DMS53 treated with DMSO at 0.1 percent for 48 hours (cell line): ENCODE measurements at regions not wholly inside any gene's neighbourhood (a gene's known extent, or its start where the extent isn't known, plus 50 kb on each side); places are given as distances from the start of the nearest gene placed in this dataset.
"Not testable (repeated sequence)": the region's sequence is repeated elsewhere in the genome, so short reads cannot be mapped to it uniquely, and the experiment has no call there.

Experiments
- DNase-seq: peaks from one replicate; lab custom pipeline; 2025; ENCODE audit not compliant: unreplicated experiment; lab: John Stamatoyannopoulos, UW

GRCh38 chrX:23061116-23061515, 61.4 kb downstream of the DDX53 start:
- no peak for DNase-seq

DNA sequence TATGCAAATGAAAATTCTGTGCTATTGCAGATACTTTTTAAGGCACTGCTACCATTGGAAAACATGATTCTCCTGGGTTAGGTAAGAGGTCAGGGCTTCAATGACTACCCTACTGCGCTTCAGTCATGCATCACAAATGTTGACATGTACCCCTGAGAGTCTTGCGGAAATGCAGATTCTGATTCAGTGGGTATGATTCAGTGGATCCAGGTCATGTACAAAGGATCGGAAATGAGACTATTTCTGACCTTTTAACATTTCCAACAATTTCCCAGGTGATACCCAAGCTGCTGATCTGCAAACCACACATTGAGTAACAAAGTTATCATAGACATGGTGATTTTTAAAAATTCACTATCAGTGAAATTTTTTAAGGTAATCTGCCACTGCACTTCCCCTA, 62.6 kb downstream of the DDX53 start:
- DNase-seq: no peak

GRCh38 chrX:23066588-23067281, 67.0 kb downstream of the DDX53 start:
- no peak for DNase-seq

DNA sequence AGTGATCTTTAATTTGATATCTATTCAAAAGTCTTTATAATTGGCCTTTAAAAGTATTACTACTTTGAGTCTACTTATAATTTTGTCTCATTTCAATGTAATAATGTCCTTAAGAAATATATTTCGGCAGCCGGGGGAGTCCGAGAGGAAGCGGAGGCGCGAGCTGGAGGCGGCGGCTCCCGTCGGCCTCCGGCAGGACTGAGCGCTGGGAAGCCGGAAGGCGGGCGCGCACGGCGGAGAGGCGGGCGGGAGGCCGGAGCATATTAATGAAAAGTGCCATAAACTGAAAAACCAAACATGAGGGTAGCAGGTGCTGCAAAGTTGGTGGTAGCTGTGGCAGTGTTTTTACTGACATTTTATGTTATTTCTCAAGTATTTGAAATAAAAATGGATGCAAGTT, 75.7 kb downstream of the DDX53 start:
- not testable (repeated sequence) for DNase-seq

GRCh38 chrX:23079347-23079746, 79.6 kb downstream of the DDX53 start:
- no peak for DNase-seq

- no peak for DNase-seq
Observed at GRCh38 chrX:23100826-23101225, 101.1 kb downstream of the DDX53 start.

- DNase-seq: no peak
Observed at GRCh38 chrX:23103546-23103945, 103.8 kb downstream of the DDX53 start.

- no peak for DNase-seq
Observed at GRCh38 chrX:23114241-23114640, 114.5 kb downstream of the DDX53 start.

DNA sequence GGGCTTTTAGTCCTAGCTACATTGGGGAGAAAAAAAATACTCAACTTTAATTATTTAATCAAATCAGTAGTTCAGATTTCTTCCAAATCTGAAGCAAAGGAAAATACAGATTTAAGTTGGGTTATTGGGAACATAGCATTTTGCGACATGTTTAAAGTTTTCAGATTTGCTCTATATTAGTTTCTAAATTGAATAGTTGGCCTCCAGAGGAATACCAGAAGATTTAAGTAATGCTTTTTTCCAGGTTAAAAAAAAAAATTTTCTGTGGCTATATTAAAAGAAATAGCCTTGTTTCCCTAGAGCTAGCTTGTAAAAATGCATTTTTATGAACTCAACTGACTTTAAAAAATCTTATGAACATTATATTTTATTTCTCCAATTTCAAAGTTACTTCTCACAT, 115.9 kb downstream of the DDX53 start:
- no peak for DNase-seq

- no peak for DNase-seq
Observed at GRCh38 chrX:23118163-23118562, 118.4 kb downstream of the DDX53 start.

- no peak for DNase-seq
Observed at GRCh38 chrX:23118890-23119527, 119.2 kb downstream of the DDX53 start.

DNA sequence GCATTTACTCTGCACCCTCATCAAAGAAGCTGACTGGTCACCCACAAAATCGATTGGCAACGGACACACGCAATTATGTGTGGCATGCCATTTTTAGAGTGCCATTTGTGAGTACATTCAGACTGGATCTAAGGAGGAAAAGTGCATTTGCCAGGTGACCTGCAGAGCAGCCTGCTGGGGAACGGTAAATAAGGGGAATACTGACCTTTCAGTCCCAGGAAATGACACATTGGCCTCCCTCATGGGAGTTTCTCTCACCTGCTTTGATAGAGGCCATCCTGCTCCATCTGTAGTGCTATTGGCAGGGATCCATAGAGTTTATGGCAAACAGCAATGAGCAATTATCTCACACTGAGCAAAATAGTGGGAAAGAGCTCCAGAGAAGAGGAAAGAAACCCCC, 127.8 kb downstream of the DDX53 start:
- DNase-seq: peak; percentile 5

DNA sequence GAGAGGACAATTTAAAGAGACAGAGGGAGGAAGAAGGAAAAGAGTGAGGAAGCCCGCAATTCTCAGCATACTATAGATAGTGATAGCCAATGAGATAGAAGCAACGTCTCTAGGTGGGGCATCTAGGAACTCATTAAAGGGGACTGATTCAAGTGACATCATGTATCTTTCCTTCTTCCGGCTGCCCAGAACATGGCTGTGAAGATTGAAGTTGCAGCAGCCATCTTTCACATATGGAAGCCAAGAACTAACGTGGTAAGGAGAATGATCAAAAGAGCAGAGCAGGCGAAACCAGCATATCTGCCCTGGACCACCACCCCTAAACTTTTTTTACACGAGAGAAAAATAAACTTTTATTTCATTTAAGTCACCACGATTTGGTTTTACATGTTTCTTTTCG, 133.8 kb downstream of the DDX53 start:
- no peak for DNase-seq

DNA sequence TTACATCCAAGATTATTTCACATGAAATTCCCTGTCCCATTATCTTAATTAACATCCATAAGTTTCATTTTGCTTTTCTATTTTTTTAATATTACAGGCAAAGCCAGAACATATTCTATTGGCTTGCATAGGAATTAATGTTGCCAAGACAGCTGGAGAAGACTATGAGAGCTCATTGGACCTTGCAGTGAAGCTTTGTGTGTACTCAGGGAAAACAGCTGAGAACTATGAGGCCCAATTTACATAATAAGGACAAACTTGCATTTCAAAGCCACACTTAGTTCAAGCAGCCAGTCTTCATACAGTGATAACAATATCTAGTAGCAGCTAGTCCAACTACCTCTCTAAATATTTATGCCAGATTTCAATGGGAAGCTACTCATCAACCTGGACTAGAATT, 134.4 kb downstream of the DDX53 start:
- no peak for DNase-seq

DNA sequence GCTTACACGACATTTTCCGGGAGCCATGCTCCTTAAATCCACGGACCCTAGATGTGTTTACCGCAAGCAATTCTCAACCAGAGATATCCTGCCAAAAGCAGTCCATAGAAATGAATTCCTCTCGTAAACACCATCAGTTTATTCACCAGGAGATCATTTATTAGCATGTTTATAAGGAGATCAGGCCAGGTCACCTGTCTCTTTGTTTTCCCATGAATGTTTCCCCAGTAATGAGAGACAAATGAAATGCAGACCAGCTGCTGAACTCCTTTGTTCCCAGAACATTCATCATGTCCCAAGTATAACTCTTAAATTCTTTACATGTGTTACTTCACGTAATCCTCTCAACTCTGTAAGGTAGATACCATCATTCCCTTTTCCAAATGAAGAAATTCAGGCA, 137.1 kb downstream of the DDX53 start:
- no peak for DNase-seq

DNA sequence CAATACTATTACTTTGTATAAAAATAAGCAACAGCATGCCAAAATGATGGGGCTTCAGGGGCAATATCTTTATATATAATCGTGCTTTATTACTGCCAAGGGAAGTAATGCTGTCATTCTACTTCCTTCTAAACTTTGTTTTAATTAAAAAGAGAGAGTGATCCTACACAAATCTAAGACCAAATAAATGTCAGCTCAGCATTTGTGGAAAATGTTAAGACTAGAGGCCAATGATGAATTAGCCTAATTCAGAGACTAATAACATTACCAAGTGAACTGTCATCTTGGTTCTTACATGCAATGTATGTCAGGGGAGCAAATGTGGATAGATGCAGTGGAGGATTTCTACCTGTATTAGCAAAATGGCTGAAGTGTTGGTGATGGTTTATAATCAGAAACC, 166.4 kb upstream of the PTCHD1 start:
- DNase-seq: no peak

DNA sequence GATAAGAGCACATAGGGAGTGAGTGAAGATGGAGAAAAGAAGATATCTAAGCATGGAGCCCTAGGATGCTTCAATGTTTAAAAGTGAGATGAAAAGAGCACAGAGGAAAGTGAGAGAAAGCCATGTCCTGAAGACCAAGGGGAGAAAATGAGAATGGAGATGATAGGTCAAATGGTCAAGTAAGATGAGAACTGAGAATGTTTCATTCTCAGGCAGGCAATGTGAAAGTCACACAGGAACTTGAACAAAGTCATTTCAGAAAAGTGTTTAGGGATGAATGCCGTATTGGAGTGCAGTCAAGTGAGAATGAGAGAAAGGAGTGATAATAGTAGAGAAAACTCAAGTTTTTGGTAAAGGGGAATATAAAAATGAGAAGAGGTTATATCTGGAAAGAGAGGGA, 148.7 kb upstream of the PTCHD1 start:
- DNase-seq: no peak

DNA sequence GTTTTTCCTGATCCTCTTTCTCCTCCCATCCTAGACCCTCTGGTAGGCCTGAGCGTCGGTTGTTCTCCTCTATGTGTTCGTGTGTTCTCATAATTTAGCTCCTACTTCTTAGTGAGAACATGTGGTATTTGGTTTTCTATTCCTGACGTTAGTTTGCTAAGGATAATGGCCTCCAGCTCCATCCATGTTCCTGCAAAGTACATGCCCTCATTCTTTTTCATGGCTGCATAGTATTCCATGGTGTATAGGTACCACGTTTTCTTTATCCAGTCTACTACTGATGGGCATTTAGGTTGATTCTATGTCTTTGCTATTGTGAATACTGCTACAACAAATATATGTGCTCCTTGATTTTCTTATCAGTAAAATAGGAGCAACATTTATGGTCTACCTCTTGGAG, 146.8 kb upstream of the PTCHD1 start:
- no peak for DNase-seq

DNA sequence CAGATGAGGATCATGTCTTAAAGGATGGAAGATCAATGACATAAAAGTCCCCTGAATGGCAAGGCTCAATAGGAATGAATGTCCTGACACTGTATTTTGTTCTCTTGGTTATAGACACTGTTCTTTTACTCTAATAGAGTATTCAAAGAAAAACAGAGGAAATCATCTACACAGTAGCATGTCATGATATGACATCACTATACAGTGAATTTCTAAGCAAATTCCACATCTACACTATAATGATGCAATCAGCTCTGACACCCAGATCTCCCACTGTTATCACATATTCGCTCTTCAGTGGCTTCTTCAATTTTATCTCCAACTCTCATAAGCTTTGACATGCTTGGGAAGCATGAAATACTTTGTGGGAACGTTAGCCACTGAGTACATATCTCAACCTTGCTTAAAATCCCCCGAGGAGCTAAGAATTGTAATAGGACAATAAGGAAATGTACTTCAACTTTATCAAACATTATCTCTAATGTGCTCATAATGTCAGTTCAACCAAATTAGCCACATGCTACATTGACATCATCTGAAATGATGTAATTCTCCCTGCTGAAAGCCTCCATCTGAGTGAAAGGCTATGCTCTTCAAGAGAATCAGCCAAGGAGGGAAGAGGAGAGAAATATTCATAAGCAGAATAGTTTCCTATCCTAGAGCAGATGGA, 139.6 kb upstream of the PTCHD1 start:
- DNase-seq: no peak

DNA sequence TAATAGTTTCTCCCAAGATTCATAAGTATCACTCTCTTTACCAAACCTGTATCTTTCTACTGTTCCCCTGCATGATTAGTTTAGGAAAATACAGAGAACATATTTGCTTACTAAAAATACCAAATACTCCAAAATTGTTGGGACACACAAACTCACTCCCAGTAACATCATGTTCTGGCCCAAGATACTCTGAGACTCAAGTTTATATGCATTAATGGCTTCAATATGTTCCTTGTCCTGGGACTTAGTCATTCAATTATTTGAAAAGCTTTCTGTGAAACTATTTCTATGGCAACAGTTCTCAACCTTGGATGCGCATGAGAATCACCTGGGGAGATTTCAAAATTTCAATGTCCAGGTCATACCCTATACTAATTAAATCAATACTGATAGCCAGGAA, 138.9 kb upstream of the PTCHD1 start:
- no peak for DNase-seq

DNA sequence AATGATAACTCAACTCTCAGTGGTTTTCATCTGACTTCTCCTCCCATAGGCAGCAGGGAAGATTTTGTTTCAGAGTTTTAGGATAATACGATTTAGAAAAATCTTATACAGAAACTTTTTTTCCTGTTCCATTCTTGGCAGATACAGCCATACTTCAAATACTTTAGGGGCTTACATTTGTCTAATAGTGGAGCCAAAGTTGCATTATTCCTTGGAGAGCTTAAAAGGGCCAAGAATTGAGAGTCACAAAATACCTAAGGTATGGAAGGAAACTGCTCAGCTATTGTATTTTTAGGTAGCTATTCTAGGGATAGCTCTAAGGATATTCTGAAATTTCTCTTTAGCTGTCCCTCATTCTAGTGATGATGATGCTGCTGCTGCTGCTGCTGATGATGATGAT, 132.9 kb upstream of the PTCHD1 start:
- no peak for DNase-seq

DNA sequence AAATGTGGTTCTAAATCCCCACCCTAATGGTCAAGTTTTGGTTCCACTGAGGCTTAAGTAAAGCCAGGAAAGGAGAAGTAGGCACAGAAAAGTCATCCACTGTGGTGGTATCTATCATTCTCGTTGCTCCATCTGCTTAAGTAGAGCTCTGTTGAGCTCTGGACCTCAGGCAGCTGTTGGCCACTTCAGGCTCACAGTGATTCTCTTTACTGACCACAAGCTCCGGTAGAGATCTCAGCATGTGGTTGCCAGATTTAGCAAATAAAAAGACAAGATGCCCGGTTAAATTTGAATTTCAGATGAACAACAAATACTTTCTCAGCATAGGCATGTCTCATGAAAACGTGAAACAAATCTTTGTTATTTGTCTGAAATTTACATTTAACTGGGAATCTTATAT, 132.3 kb upstream of the PTCHD1 start:
- DNase-seq: no peak

DNA sequence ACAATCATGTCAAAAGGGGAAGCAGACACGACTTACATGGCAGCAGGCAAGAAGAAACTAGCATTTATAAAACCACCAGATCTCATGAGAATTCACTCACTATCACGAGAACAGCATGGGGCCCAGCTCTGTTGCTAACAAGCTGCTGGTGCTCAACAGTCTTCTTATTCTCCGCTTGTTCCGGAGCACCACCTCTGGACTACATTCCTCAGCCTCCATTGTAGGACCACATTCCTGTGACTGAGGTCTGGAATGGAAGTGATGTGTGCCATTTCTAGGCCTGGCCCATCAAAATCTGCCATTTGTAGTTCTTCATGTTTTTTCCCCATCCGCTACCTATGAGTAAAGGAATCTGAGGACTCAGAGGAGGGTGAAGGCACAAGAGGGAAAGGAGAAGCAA, 111.5 kb upstream of the PTCHD1 start:
- no peak for DNase-seq
